Activated CD4-positive, alpha-beta T cell treated with anti-CD3 and anti-CD28 coated beads for 36 hours (primary cell): ENCODE measurements at regions not wholly inside any gene's neighbourhood (a gene's known extent, or its start where the extent isn't known, plus 50 kb on each side); places are given as distances from the start of the nearest gene placed in this dataset.

ENCODE experiments used
- ATAC-seq: fragments of 200-7000 bp; cut with Tn5 transposase; one replicate; pipeline ENCODE4 v1.10.0; 2021; ENCODE audit warnings: mild to moderate bottlenecking, moderate library complexity
- CTCF ChIA-PET: fragments of 350-600 bp; sonication (Branson Sonifier 250); formaldehyde crosslinking; loops from one replicate; lab custom pipeline; 2021; ENCODE audit warnings: antibody characterized with exemption; lab: Charles Lee
- POLR2A ChIA-PET: fragments of 350-600 bp; sonication (Branson Sonifier 250); formaldehyde crosslinking; loops from one replicate; lab custom pipeline; 2021; ENCODE audit warnings: antibody characterized with exemption, inconsistent platforms; lab: Charles Lee
- DNase-seq: peaks from one replicate; pipeline ENCODE4 v3.0.0-alpha.2; 2020
- H3K27ac Mint-ChIP-seq: one replicate; pipeline ENCODE4 v1.8.0; 2021; ENCODE audit warnings: mixed read lengths
- H3K27me3 Mint-ChIP-seq: one replicate; pipeline ENCODE4 v1.8.0; 2021; ENCODE audit warnings: mixed read lengths
- H3K36me3 Mint-ChIP-seq: one replicate; pipeline ENCODE4 v1.8.0; 2021; ENCODE audit warnings: low read depth, mixed read lengths
- H3K4me1 Mint-ChIP-seq: one replicate; pipeline ENCODE4 v1.8.0; 2021; ENCODE audit warnings: mixed read lengths
- H3K4me3 Mint-ChIP-seq: one replicate; pipeline ENCODE4 v1.8.0; 2021; ENCODE audit warnings: mild to moderate bottlenecking, moderate library complexity, mixed read lengths
- H3K9me3 Mint-ChIP-seq: one replicate; pipeline ENCODE4 v1.8.0; 2021; ENCODE audit warnings: low read depth, mixed read lengths
- intact Hi-C, 2 experiments: fragments of 100-400 bp; cut with DNase I in 1 of 2; cut with micrococcal nuclease in 1 of 2; formaldehyde crosslinking; loops; one replicate each; pipeline versions ENCODE4 v1.14.2 to v1.15.1; 2022 to 2024; cut with DNase I, micrococcal nuclease

- Mint-ChIP-seq H3K9me3 (peaks cover 7% of the 10 kb centered on the region), H3K4me3 (no peak overlapping the region), H3K27ac (no peak overlapping the region), H3K4me1 (no peaks in the 10 kb centered on the region), H3K36me3 (no peaks in the 10 kb centered on the region), H3K27me3 (no peaks in the 10 kb centered on the region)
- ChIA-PET CTCF (no interaction called here), POLR2A (no interaction called here)
- no peak for DNase-seq
- ATAC-seq = no peak
- intact Hi-C loops = no loop called here
Observed at GRCh38 chr13:63948045-63948444, 2532.4 kb upstream of the PCDH20 start.

GRCh38 chr13:63944911-63945310 lies 2529.3 kb upstream of the PCDH20 start:
- H3K27ac Mint-ChIP-seq = no peak overlapping the region
- intact Hi-C loops = no loop called here
- DNase-seq = no peak
- H3K27me3 Mint-ChIP-seq = no peaks in the 10 kb centered on the region
- no peak for ATAC-seq
- ChIA-PET POLR2A (no interaction called here), CTCF (no interaction called here)
- no peaks in the 10 kb centered on the region for H3K36me3 Mint-ChIP-seq
- H3K4me3 Mint-ChIP-seq = no peak overlapping the region
- H3K9me3 Mint-ChIP-seq = peaks cover 4% of the 10 kb centered on the region
- no peaks in the 10 kb centered on the region for H3K4me1 Mint-ChIP-seq

GRCh38 chr13:63942372-63942771 lies 2526.7 kb upstream of the PCDH20 start:
- H3K4me3 Mint-ChIP-seq = no peak overlapping the region
- DNase-seq (no peak), ATAC-seq (no peak)
- H3K9me3 Mint-ChIP-seq = peaks cover 6% of the 10 kb centered on the region
- H3K36me3 Mint-ChIP-seq = no peaks in the 10 kb centered on the region
- intact Hi-C loops = no loop called here
- no peak overlapping the region for H3K27ac Mint-ChIP-seq
- ChIA-PET POLR2A (no interaction called here), CTCF (no interaction called here)
- H3K4me1 Mint-ChIP-seq = no peaks in the 10 kb centered on the region
- no peaks in the 10 kb centered on the region for H3K27me3 Mint-ChIP-seq

GRCh38 chr13:63938851-63939250 lies 2523.2 kb upstream of the PCDH20 start:
- no peak overlapping the region for H3K4me3 Mint-ChIP-seq

GRCh38 chr13:63910511-63910910 lies 2494.9 kb upstream of the PCDH20 start:
- no peak overlapping the region for H3K4me3 Mint-ChIP-seq
- no peaks in the 10 kb centered on the region for H3K36me3 Mint-ChIP-seq
- ChIA-PET CTCF (no interaction called here), POLR2A (no interaction called here)
- H3K27me3 Mint-ChIP-seq = no peaks in the 10 kb centered on the region
- DNase-seq (no peak), ATAC-seq (no peak)
- no peaks in the 10 kb centered on the region for H3K4me1 Mint-ChIP-seq
- peaks cover 6% of the 10 kb centered on the region for H3K9me3 Mint-ChIP-seq
- intact Hi-C loops = no loop called here
- no peak overlapping the region for H3K27ac Mint-ChIP-seq

More at GRCh38 chr13:63938851-63939250, 2523.2 kb upstream of the PCDH20 start:
- no peak for ATAC-seq
- no peaks in the 10 kb centered on the region for H3K4me1 Mint-ChIP-seq
- no peaks in the 10 kb centered on the region for H3K36me3 Mint-ChIP-seq
- H3K27ac Mint-ChIP-seq = no peak overlapping the region
- peaks cover 17% of the 10 kb centered on the region for H3K9me3 Mint-ChIP-seq
- CTCF ChIA-PET = no interaction called here
- intact Hi-C loops = no loop called here
- no peak for DNase-seq
- POLR2A ChIA-PET = no interaction called here
- no peaks in the 10 kb centered on the region for H3K27me3 Mint-ChIP-seq

GRCh38 chr13:63909726-63910375 lies 2494.2 kb upstream of the PCDH20 start:
- Mint-ChIP-seq H3K9me3 (peaks cover 6% of the 10 kb centered on the region), H3K4me1 (no peaks in the 10 kb centered on the region), H3K27me3 (no peaks in the 10 kb centered on the region), H3K36me3 (no peaks in the 10 kb centered on the region), H3K4me3 (no peak overlapping the region), H3K27ac (no peak overlapping the region)
- CTCF ChIA-PET = no interaction called here
- intact Hi-C loops = no loop called here
- POLR2A ChIA-PET = no interaction called here
- DNase-seq (no peak), ATAC-seq (no peak)

- Mint-ChIP-seq H3K27me3 (no peaks in the 10 kb centered on the region), H3K27ac (no peak overlapping the region), H3K9me3 (peaks cover 5% of the 10 kb centered on the region), H3K36me3 (no peaks in the 10 kb centered on the region), H3K4me3 (no peak overlapping the region), H3K4me1 (no peaks in the 10 kb centered on the region)
- no peak for DNase-seq
- ChIA-PET CTCF (no interaction called here), POLR2A (no interaction called here)
- ATAC-seq = no peak
- intact Hi-C loops = no loop called here
Observed at GRCh38 chr13:63902141-63902540, 2486.5 kb upstream of the PCDH20 start.

GRCh38 chr13:63901630-63902029 lies 2486.0 kb upstream of the PCDH20 start:
- CTCF ChIA-PET = no interaction called here
- no peaks in the 10 kb centered on the region for H3K4me1 Mint-ChIP-seq
- ATAC-seq (no peak), DNase-seq (no peak)
- H3K27me3 Mint-ChIP-seq = no peaks in the 10 kb centered on the region
- H3K36me3 Mint-ChIP-seq = no peaks in the 10 kb centered on the region
- H3K4me3 Mint-ChIP-seq = no peak overlapping the region
- peaks cover 3% of the 10 kb centered on the region for H3K9me3 Mint-ChIP-seq
- intact Hi-C loops = no loop called here
- no peak overlapping the region for H3K27ac Mint-ChIP-seq
- POLR2A ChIA-PET = no interaction called here

GRCh38 chr13:63900406-63900805 lies 2484.8 kb upstream of the PCDH20 start:
- Mint-ChIP-seq H3K4me3 (no peak overlapping the region), H3K27ac (no peak overlapping the region), H3K27me3 (no peaks in the 10 kb centered on the region), H3K9me3 (peaks cover 3% of the 10 kb centered on the region), H3K4me1 (no peaks in the 10 kb centered on the region), H3K36me3 (no peaks in the 10 kb centered on the region)
- DNase-seq (no peak), ATAC-seq (no peak)
- intact Hi-C loops = no loop called here
- ChIA-PET CTCF (no interaction called here), POLR2A (no interaction called here)

GRCh38 chr13:63896321-63896720 lies 2480.7 kb upstream of the PCDH20 start:
- no peak for ATAC-seq
- Mint-ChIP-seq H3K9me3 (no peaks in the 10 kb centered on the region), H3K27me3 (no peaks in the 10 kb centered on the region), H3K4me1 (no peaks in the 10 kb centered on the region), H3K4me3 (no peak overlapping the region), H3K27ac (no peak overlapping the region), H3K36me3 (no peaks in the 10 kb centered on the region)
- ChIA-PET CTCF (no interaction called here), POLR2A (no interaction called here)
- DNase-seq = no peak
- intact Hi-C loops = no loop called here

GRCh38 chr13:63882052-63882451 lies 2466.4 kb upstream of the PCDH20 start:
- no peaks in the 10 kb centered on the region for H3K36me3 Mint-ChIP-seq
- intact Hi-C loops = no loop called here
- no peak for ATAC-seq
- H3K9me3 Mint-ChIP-seq = peaks cover 4% of the 10 kb centered on the region
- DNase-seq = no peak
- ChIA-PET POLR2A (no interaction called here), CTCF (no interaction called here)
- no peaks in the 10 kb centered on the region for H3K4me1 Mint-ChIP-seq
- no peak overlapping the region for H3K27ac Mint-ChIP-seq
- no peaks in the 10 kb centered on the region for H3K27me3 Mint-ChIP-seq
- no peak overlapping the region for H3K4me3 Mint-ChIP-seq

- CTCF ChIA-PET = no interaction called here
- ATAC-seq (no peak), DNase-seq (no peak)
- Mint-ChIP-seq H3K27ac (no peak overlapping the region), H3K27me3 (no peaks in the 10 kb centered on the region), H3K9me3 (peaks cover 2% of the 10 kb centered on the region), H3K4me3 (no peak overlapping the region), H3K4me1 (no peaks in the 10 kb centered on the region), H3K36me3 (no peaks in the 10 kb centered on the region)
- POLR2A ChIA-PET = no interaction called here
- intact Hi-C loops = no loop called here
Observed at GRCh38 chr13:63880705-63881104, 2465.1 kb upstream of the PCDH20 start.

- CTCF ChIA-PET = no interaction called here
- Mint-ChIP-seq H3K4me1 (no peaks in the 10 kb centered on the region), H3K27ac (no peak overlapping the region), H3K9me3 (peaks cover 2% of the 10 kb centered on the region), H3K36me3 (no peaks in the 10 kb centered on the region), H3K4me3 (no peak overlapping the region), H3K27me3 (no peaks in the 10 kb centered on the region)
- no peak for DNase-seq
- no peak for ATAC-seq
- intact Hi-C loops = no loop called here
- POLR2A ChIA-PET = no interaction called here
Observed at GRCh38 chr13:63873936-63874335, 2458.3 kb upstream of the PCDH20 start.
